Mucosa of gallbladder (tissue), 1 donor: ENCODE measurements at regions not wholly inside any gene's neighbourhood (a gene's known extent, or its start where the extent isn't known, plus 50 kb on each side); places are given as distances from the start of the nearest gene placed in this dataset.

Experiments
- DNase-seq: peaks from one replicate; pipeline ENCODE4 v3.0.0-alpha.2; 2020; ENCODE audit warnings: low spot score
- donor health status: DM: no; HTN: no; CAD: no.

DNA sequence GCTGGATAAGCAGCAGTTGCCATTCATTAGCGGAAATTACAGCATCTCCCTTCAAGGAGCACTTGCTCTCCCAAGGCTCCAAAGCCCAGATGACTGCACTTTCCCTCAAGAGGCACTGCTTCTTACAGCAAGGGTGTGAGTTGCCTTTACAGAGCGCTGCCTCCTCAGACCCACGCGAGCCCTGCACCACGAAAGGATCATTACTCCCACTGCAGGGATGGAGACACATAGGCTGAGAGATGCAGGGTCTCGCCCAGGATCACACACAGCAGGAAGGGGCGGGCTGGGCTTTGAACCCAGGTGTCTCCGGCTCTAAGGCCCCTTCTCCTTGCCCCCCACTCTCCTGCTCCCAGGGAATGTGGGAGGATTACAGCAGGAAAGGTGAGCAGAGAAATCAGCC lies 405.5 kb downstream of the MATN1 start:
- no peak for DNase-seq

DNA sequence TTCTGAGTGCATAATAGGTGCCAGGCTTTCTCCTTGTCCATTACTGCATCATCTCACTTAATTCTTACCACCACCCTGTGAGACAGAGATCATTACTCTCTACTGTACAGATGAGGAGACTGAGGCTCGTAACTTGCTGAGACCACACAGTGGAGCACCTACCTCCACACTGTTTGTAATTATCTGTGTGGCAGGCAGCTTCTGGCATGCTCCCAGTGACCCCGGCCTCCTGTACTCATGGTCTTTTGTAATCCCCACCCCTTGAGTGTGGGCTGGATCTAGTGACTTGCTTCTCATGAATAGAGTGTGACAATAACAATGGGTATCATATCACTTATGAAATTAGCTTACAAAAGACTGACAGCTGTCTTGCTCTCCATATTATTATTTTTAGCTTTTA lies 407.3 kb downstream of the MATN1 start:
- no peak for DNase-seq

DNA sequence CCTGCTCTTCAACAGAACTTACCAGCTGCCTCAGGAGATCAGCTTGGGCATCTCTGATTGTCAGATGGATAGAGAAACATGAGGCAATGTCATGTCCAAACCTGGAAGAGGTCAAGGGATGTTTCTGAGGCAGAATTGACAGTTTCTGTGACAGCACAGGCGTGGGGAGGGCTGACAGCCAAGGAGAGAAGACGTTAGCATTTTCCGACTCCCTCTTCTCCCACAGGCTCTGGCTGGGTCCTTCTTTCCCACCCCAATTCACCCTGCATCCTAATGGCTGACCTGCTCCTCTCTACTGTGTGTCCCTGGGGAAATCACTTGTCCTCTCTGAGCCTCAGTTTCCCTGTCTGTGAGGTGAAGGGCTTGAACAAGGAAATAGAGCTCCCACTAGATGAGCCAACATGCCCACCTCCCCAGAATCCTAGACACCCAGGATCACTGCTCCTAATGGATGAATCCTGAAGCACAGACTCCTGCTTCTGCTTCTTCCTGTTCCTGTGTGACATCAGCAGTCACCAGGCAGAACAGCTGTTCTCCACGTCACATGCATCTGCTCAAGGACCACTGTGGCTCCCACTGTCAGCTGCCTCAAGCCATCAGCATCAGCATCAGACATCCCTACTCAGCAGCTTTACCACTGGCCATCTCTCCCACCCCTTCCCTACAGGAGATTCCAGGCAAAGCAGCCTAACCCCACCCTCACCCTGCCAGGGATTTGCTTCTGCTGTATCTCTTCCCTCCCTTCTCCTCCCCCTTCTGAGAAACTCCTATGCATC lies 408.0 kb downstream of the MATN1 start:
- no peak for DNase-seq

DNA sequence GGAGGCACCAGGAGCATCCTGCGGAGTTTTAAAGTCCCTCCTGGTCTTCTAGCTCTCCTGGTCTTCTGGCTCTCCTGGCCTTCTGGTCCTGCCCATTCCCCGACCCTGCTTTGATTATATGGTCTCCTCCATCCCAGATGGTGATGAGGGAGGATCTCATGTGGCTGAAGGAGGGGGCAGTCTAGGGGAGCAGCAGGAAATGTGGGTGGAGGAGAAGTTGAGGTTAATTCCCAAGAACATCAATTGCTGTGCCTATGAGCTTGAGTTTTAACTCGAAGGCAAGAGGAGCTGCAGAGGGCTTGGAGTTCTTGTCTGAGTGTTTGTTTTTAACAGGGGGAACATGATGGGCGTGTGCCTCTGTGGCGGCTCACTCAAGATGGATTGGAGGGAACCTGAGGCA lies 408.8 kb downstream of the MATN1 start:
- no peak for DNase-seq

DNA sequence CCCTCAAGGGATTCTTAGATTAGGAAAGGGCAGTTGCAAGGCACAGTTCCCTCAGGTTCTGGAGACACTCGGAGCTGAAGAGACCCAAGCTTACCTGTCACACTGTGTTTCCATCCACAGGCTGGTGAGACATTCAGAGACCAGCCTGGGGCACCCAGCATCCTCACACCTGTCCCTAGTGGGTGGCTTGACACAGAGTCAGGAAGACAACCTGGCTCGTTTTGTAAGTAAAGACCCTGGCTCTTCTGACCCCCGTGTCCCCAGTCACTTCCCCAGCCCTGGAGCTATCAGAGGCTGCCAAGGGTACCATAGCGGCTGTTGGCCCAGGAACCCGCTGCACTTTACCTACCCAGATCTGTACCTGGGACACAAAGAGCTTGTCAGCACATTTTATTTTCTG lies 409.8 kb downstream of the MATN1 start:
- no peak for DNase-seq

- DNase-seq = no peak
Observed at GRCh38 chr1:30313176-30313575, 410.2 kb downstream of the MATN1 start.

- no peak for DNase-seq
Observed at GRCh38 chr1:30312226-30312625, 411.2 kb downstream of the MATN1 start.

GRCh38 chr1:30311749-30312148 lies 411.6 kb downstream of the MATN1 start:
- DNase-seq = no peak

DNA sequence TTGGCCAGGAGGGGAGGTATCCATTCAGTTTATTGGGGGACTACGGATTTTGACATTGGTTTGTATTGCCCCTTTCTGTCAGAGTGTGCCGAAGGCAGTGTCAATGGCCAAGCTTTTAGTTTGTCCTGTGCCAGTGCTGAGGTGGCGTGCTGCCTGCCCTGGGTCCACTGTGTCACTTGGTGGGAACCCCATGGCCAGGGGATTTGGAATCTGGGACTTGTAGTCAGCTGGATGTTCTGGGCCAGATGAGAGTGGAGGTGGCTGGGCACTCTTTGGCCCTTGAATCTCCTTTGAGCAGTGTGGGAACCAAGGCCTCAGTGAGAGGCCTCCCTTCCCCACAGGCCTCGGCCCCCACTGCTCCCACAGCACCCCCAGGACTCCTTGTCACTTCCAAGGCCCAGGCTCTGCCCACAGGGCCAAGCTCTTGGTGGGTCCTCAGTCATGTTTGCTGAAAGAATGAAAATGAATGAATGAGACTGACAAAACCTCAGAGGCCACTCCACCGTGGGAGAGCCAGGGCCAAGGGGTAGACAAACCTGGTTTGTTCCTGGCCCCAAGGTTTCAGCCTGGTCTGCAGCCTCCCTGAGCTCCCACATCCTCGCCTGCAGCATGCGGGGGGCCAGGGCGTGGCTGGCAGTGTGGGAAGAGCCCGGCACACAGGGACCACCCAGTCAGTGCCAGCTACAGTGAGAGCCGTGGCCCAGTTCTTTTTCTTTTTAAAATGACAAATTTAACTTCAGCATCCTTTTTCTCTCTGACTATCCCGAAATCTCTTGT lies 412.2 kb downstream of the MATN1 start:
- no peak for DNase-seq

- DNase-seq = no peak
Observed at GRCh38 chr1:30307182-30307581, 416.2 kb downstream of the MATN1 start.

DNA sequence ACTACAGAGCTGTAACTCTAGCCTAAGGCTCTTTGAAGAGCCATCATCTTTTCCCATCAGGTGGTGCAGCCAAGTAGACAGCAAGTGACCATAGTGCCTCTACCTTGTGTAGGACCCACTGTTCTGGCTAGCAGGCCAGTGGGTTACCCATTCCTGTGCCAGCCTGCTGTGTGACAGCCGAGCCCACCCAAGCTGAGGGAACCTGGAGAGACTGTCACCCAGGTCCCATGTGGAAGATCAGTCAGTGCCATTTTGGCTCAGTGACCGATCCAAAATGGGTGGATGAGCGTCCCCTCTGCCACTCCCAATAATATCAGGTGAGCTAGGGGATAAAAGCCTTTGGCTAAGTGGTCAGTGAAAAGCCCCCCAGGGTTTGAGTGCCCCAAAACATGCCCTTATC lies 417.9 kb downstream of the MATN1 start:
- no peak for DNase-seq

DNA sequence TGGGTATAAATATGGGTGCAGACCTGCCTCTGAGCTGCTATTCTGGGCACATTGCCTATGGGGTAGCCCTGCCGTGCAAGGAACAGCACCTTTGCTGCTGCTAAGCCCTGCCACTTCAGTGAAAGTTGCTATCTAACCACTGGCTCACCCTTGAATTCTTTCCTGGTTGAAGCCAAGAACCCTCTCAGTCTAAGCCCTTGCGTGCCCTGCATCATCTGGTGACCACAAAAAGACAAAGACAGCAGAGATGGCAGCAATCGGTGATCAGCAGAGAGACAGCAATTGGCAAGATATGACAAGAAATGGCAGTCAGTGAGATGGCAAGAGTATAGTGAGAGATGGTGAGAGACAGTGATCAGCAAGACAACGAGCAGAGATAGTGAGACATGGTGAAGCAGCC lies 418.3 kb downstream of the MATN1 start:
- DNase-seq = no peak

GRCh38 chr1:30304080-30304479 lies 419.3 kb downstream of the MATN1 start:
- DNase-seq = no peak

- DNase-seq = no peak
Observed at GRCh38 chr1:30303387-30303786, 420.0 kb downstream of the MATN1 start.

GRCh38 chr1:30302858-30303257 lies 420.5 kb downstream of the MATN1 start:
- DNase-seq = no peak

- no peak for DNase-seq
Observed at GRCh38 chr1:30300669-30301068, 422.7 kb downstream of the MATN1 start.

- no peak for DNase-seq
Observed at GRCh38 chr1:30299393-30299792, 424.0 kb downstream of the MATN1 start.

DNA sequence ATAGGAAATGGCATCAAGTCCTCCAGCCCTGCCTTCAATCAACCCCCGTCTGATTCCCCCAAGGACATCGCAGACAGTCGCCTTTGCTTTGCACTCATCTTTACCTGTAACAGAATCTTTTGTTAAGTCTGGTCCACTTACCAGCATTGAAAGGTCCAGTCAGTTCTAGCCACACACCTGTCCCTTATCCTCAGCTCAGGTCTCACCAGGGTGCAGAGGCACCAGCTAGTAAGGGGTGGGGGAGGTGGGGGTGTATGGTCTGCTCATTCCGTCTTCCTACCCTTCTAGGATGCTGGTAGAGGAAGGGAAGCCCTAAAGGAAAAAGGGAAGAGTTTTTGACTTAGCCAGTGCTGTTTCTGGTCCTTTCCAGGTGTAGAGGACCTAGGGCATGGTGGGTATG lies 427.7 kb downstream of the MATN1 start:
- DNase-seq = no peak

- no peak for DNase-seq
Observed at GRCh38 chr1:30295266-30295665, 428.1 kb downstream of the MATN1 start.

DNA sequence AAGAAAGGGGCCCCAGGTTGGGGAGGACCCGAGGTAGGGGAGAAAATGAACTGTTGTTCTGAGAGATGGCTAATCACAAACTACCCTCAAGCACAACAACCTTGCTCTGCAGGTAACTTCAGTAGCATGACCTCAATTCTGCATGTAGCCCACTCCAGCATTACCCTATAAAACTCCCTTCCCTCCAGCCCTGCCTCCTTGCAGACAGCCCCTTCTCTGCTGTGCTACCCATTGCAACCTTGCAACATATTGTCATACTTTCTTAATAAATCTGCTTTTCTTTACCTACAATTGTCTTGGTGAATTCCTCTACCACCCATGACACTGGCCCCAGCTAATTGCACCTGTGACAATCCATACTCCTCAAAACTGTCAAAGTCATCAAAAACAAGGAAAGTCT lies 428.9 kb downstream of the MATN1 start:
- no peak for DNase-seq

DNA sequence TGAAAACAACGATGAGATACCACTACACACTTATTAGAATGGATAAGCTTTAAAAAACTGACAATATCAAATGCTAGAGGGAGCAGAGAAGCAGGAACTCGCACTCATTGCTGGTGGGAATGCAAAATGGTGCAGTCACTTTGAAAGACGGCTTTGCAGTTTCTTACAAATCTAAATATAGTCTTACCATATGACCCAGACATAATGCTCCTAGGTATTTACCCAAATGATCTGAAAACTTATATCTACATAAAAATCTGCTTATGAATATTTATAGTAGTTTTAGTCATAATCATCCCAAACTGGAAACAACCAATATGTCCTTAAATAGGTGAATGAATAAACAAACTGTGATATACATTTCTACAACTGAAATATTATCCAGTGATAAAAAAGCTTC lies 430.9 kb downstream of the MATN1 start:
- no peak for DNase-seq

DNA sequence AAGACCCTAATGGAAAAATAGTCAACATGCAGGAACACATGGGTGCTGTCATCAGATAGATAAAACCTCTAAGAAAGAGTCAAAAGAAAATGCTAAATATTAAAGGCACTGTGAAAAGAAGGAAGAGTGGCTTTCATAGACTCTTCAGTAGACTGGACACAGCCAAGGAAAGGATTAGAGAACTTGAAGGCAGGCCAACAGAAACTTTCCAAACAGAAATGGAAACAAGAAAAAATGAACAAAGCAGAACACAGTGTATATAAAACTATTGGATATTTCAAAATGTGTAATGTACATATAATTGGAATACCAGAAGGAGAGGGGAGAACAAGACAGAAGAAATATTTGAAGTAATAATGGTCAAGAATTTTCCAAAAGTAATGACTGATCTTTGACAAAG lies 431.9 kb downstream of the MATN1 start:
- no peak for DNase-seq

DNA sequence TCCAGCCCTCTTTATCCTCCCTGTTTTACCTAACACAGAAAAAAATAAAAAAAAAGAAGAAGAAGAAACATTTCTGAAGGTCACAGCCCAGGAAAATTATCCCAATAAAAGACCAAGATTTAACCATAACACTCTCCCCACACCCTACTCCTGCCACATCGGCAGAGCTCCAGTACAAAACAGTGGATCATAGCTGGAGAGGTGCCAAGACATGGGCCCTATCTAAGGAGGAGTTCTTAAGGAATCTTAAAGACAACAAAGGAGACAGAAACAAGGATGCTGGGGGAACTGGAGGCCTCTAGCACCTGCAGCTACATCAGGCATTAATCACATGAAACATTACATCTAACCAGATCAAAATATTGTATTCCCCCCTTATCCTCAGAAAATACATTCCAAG lies 432.8 kb downstream of the MATN1 start:
- no peak for DNase-seq

- no peak for DNase-seq
Observed at GRCh38 chr1:30287976-30288375, 435.4 kb downstream of the MATN1 start.
